ENCODE measurements at regions not wholly inside any gene's neighbourhood (a gene's known extent, or its start where the extent isn't known, plus 50 kb on each side); places are given as distances from the start of the nearest gene placed in this dataset.
"Not testable (repeated sequence)": the region's sequence is repeated elsewhere in the genome, so short reads cannot be mapped to it uniquely, and the experiment has no call there.

- not testable (repeated sequence) for TF ChIP-seq CTCF (conservative IDR thresholded peaks at IDR 0.05 in 1 of 2, IDR thresholded peaks at IDR 0.05 in 1 of 2; ENCODE audit: low read depth in 1 of 2, low read length in 2 of 2); EZH2 (IDR thresholded peaks at IDR 0.05; ENCODE audit: low read length, missing control alignments)
These were observed 953.2 kb downstream of the STIM2 start for GRCh38 chr4:27813699-27814425.

Data from fibroblast of lung (primary cell).